Sigmoid colon (tissue), 4 donors: ENCODE measurements at regions not wholly inside any gene's neighbourhood (a gene's known extent, or its start where the extent isn't known, plus 50 kb on each side); places are given as distances from the start of the nearest gene placed in this dataset.

ENCODE experiments used
- CTCF ChIP-seq, 4 experiments: fragments of 450-650 bp in 3 of 4; fragments of 200-600 bp in 1 of 4; IDR thresholded peaks; one replicate each; pipeline ENCODE4 v1.5.1; 2016 to 2019; ENCODE audit warnings: antibody characterized with exemption in 4 of 4, mild to moderate bottlenecking in 3 of 4, moderate library complexity in 2 of 4
- EP300 ChIP-seq, 4 donors: sonication (generic); formaldehyde crosslinking; IDR thresholded peaks; one replicate each; pipeline ENCODE4 v1.6.1; 2017; ENCODE audit warnings: antibody characterized with exemption in 4 of 4
- POLR2A ChIP-seq, 2 donors: fragments of 450-650 bp; IDR thresholded peaks; one replicate each; pipeline ENCODE4 v1.6.1; 2016; ENCODE audit warnings: antibody characterized with exemption in 2 of 2, mild to moderate bottlenecking in 2 of 2, moderate library complexity in 2 of 2

- TF ChIP-seq CTCF (IDR thresholded peaks at IDR 0.05) (no peak), POLR2A (IDR thresholded peaks at IDR 0.05) (no peak), EP300 (IDR thresholded peaks at IDR 0.05) (no peak)
Observed at GRCh38 chr18:59821983-59822382, 77.8 kb upstream of the PMAIP1 start.
